ENCODE measurements at regions not wholly inside any gene's neighbourhood (a gene's known extent, or its start where the extent isn't known, plus 50 kb on each side); places are given as distances from the start of the nearest gene placed in this dataset.

- Histone ChIP-seq H3K4me3 (no peak overlapping the region), H3K27me3 (replicated peaks; ENCODE audit: insufficient read depth) (no peaks in the 10 kb centered on the region), H2AFZ (no peak overlapping the region), H3K79me2 (ENCODE audit: insufficient read depth) (no peaks in the 10 kb centered on the region), H3K9me2 (ENCODE audit: insufficient read depth) (no peaks in the 10 kb centered on the region), H3K9me3 (ENCODE audit: low read depth) (no peaks in the 10 kb centered on the region), H3F3A (ENCODE audit: insufficient read depth) (no peaks in the 10 kb centered on the region), H3K9ac (no peak overlapping the region), H3K4me2 (ENCODE audit: unreplicated experiment) (no peak overlapping the region), H3K4me1 (ENCODE audit: insufficient read depth) (no peaks in the 10 kb centered on the region), H4K20me1 (ENCODE audit: insufficient read depth) (no peaks in the 10 kb centered on the region), H3K27ac (no peak overlapping the region), H3K36me3 (ENCODE audit: low read depth) (no peaks in the 10 kb centered on the region)
- in situ Hi-C loops (cut with MboI) = no loop called here
- no peak for DNase-seq
- WGBS, 2 experiments (ENCODE audit: low coverage in 1 of 2, low lambda C conversion rate in 2 of 2, missing lambda C conversion rate in 2 of 2) = 25 to 28% methylated on average over 8 of the region's 8 CpGs
- TF ChIP-seq EZH2phosphoT487 (IDR thresholded peaks at IDR 0.05; ENCODE audit: insufficient read depth, low read depth) (no peak), EZH2 (IDR thresholded peaks at IDR 0.05; ENCODE audit: insufficient read depth, poor library complexity, severe bottlenecking) (no peak)
Observed at GRCh38 chr10:130336617-130337304, 200.6 kb downstream of the GLRX3 start.

- H3K9ac ChIP-seq = no peak overlapping the region
- no peaks in the 10 kb centered on the region for H3K9me2 ChIP-seq (ENCODE audit: insufficient read depth)
- no peak overlapping the region for H2AFZ ChIP-seq
- in situ Hi-C loops (cut with MboI) = no loop called here
- H3K27ac ChIP-seq = no peak overlapping the region
- H3K4me3 ChIP-seq = no peak overlapping the region
- H3K4me1 ChIP-seq (ENCODE audit: insufficient read depth) = no peaks in the 10 kb centered on the region
- H3K27me3 ChIP-seq (replicated peaks; ENCODE audit: insufficient read depth) = no peaks in the 10 kb centered on the region
- H3K9me3 ChIP-seq (ENCODE audit: low read depth) = no peaks in the 10 kb centered on the region
- no peak for DNase-seq
- H3K36me3 ChIP-seq (ENCODE audit: low read depth) = no peaks in the 10 kb centered on the region
- H3F3A ChIP-seq (ENCODE audit: insufficient read depth) = no peaks in the 10 kb centered on the region
- no peak for TF ChIP-seq EZH2 (IDR thresholded peaks at IDR 0.05; ENCODE audit: insufficient read depth, poor library complexity, severe bottlenecking)
- TF ChIP-seq EZH2phosphoT487 (IDR thresholded peaks at IDR 0.05; ENCODE audit: insufficient read depth, low read depth) = no peak
- no peaks in the 10 kb centered on the region for H3K79me2 ChIP-seq (ENCODE audit: insufficient read depth)
- WGBS, 2 experiments (ENCODE audit: low coverage in 1 of 2, low lambda C conversion rate in 2 of 2, missing lambda C conversion rate in 2 of 2) = 15 to 23% methylated on average over 13 of the region's 13 CpGs
- H3K4me2 ChIP-seq (ENCODE audit: unreplicated experiment) = no peak overlapping the region
- H4K20me1 ChIP-seq (ENCODE audit: insufficient read depth) = no peaks in the 10 kb centered on the region
Observed at GRCh38 chr10:130337305-130337640, 201.1 kb downstream of the GLRX3 start.

GRCh38 chr10:130337696-130338635 is 201.8 kb downstream of the GLRX3 start:
- WGBS, 2 experiments (ENCODE audit: low coverage in 1 of 2, low lambda C conversion rate in 2 of 2, missing lambda C conversion rate in 2 of 2) = 29 to 33% methylated on average over 19 of the region's 19 CpGs
- in situ Hi-C loops (cut with MboI) = no loop called here
- TF ChIP-seq EZH2 (IDR thresholded peaks at IDR 0.05; ENCODE audit: insufficient read depth, poor library complexity, severe bottlenecking) = no peak
- TF ChIP-seq EZH2phosphoT487 (IDR thresholded peaks at IDR 0.05; ENCODE audit: insufficient read depth, low read depth) = no peak
- Histone ChIP-seq H3K27me3 (replicated peaks; ENCODE audit: insufficient read depth) (no peaks in the 10 kb centered on the region), H3K4me3 (no peak overlapping the region), H3K9ac (no peak overlapping the region), H3K79me2 (ENCODE audit: insufficient read depth) (no peaks in the 10 kb centered on the region), H2AFZ (no peak overlapping the region), H3K4me2 (ENCODE audit: unreplicated experiment) (no peak overlapping the region), H3K27ac (no peak overlapping the region), H3K9me3 (ENCODE audit: low read depth) (no peaks in the 10 kb centered on the region), H3F3A (ENCODE audit: insufficient read depth) (no peaks in the 10 kb centered on the region), H4K20me1 (ENCODE audit: insufficient read depth) (no peaks in the 10 kb centered on the region), H3K4me1 (ENCODE audit: insufficient read depth) (no peaks in the 10 kb centered on the region), H3K36me3 (ENCODE audit: low read depth) (no peaks in the 10 kb centered on the region), H3K9me2 (ENCODE audit: insufficient read depth) (no peaks in the 10 kb centered on the region)
- DNase-seq = no peak

GRCh38 chr10:130338636-130339024 is 202.4 kb downstream of the GLRX3 start:
- Histone ChIP-seq H3K27me3 (replicated peaks; ENCODE audit: insufficient read depth) (no peaks in the 10 kb centered on the region), H3K36me3 (ENCODE audit: low read depth) (no peaks in the 10 kb centered on the region), H3F3A (ENCODE audit: insufficient read depth) (no peaks in the 10 kb centered on the region), H3K9me2 (ENCODE audit: insufficient read depth) (no peaks in the 10 kb centered on the region), H4K20me1 (ENCODE audit: insufficient read depth) (no peaks in the 10 kb centered on the region), H3K9ac (no peak overlapping the region), H3K9me3 (ENCODE audit: low read depth) (no peaks in the 10 kb centered on the region), H2AFZ (no peak overlapping the region), H3K4me2 (ENCODE audit: unreplicated experiment) (no peak overlapping the region), H3K4me1 (ENCODE audit: insufficient read depth) (no peaks in the 10 kb centered on the region), H3K79me2 (ENCODE audit: insufficient read depth) (no peaks in the 10 kb centered on the region), H3K27ac (no peak overlapping the region), H3K4me3 (no peak overlapping the region)
- DNase-seq = no peak
- 15 to 27% methylated on average over 5 of the region's 5 CpGs for WGBS, 2 experiments (ENCODE audit: low coverage in 1 of 2, low lambda C conversion rate in 2 of 2, missing lambda C conversion rate in 2 of 2)
- in situ Hi-C loops (cut with MboI) = no loop called here
- no peak for TF ChIP-seq EZH2 (IDR thresholded peaks at IDR 0.05; ENCODE audit: insufficient read depth, poor library complexity, severe bottlenecking)
- no peak for TF ChIP-seq EZH2phosphoT487 (IDR thresholded peaks at IDR 0.05; ENCODE audit: insufficient read depth, low read depth)

All from GM23248 (cell line).